OCI-LY7 (cell line): ENCODE measurements at regions not wholly inside any gene's neighbourhood (a gene's known extent, or its start where the extent isn't known, plus 50 kb on each side); places are given as distances from the start of the nearest gene placed in this dataset.

ENCODE experiments used
- BruUV-seq: library from RNA; stranded (reverse); fragments of 400-500 nt; replicated peaks from 2 replicates; lab custom pipeline; 2021; lab: Mats Ljungman, UMichigan
- CTCF ChIA-PET: fragments of 300-600 bp; sonication (Branson Sonifier 250); formaldehyde crosslinking; loops from one replicate; lab custom pipeline; 2022; ENCODE audit warnings: antibody characterized with exemption; ENCODE audit not compliant: unreplicated experiment; lab: Charles Lee
- POLR2A ChIA-PET: fragments of 300-600 bp; sonication (Branson Sonifier 250); formaldehyde crosslinking; loops from one replicate; lab custom pipeline; 2022; ENCODE audit warnings: antibody characterized with exemption; lab: Charles Lee
- DNase-seq: peaks from one replicate; pipeline ENCODE4 v3.0.0-alpha.2; 2015; ENCODE audit warnings: low spot score
- H2AFZ ChIP-seq: fragments of 200-600 bp; sonication (generic), shearing (Covaris generic); 2 replicates; pipeline ENCODE4 v1.6.1; 2014; ENCODE audit warnings: mild to moderate bottlenecking, antibody characterized with exemption, low read length, moderate library complexity
- H3K27ac ChIP-seq: fragments of 200-600 bp; sonication (generic); 2 replicates; pipeline ENCODE4 v1.5.1; 2014; ENCODE audit warnings: mixed run types, low read depth, mild to moderate bottlenecking, moderate library complexity, low read length, inconsistent platforms; ENCODE audit not compliant: poor library complexity, severe bottlenecking
- H3K36me3 ChIP-seq: fragments of 200-600 bp; sonication (generic); 2 replicates; pipeline ENCODE4 v1.6.1; 2014; ENCODE audit warnings: mild to moderate bottlenecking, antibody characterized with exemption, low read length, moderate library complexity, mixed read lengths; ENCODE audit not compliant: insufficient read depth
- H3K4me1 ChIP-seq: fragments of 200-600 bp; sonication (generic); 2 replicates; pipeline ENCODE4 v1.5.1; 2014; ENCODE audit warnings: mild to moderate bottlenecking, low read length; ENCODE audit not compliant: insufficient read depth, poor library complexity, severe bottlenecking
- H3K4me2 ChIP-seq: fragments of 200-600 bp; sonication (generic); 2 replicates; pipeline ENCODE4 v1.6.1; 2014; ENCODE audit warnings: mild to moderate bottlenecking, low read length
- H3K4me3 ChIP-seq: fragments of 200-600 bp; sonication (generic); 2 replicates; pipeline ENCODE4 v1.5.1; 2014; ENCODE audit warnings: mild to moderate bottlenecking, low read depth, low read length; ENCODE audit not compliant: poor library complexity, severe bottlenecking
- H3K79me2 ChIP-seq: fragments of 200-600 bp; sonication (generic); 2 replicates; pipeline ENCODE4 v1.6.1; 2016; ENCODE audit warnings: low read depth, mild to moderate bottlenecking, low read length, moderate library complexity, mixed read lengths; ENCODE audit not compliant: insufficient read depth
- H3K9me2 ChIP-seq: fragments of 200-600 bp; sonication (generic); 2 replicates; pipeline ENCODE4 v1.6.1; 2016; ENCODE audit warnings: mild to moderate bottlenecking, low read length, mixed read lengths; ENCODE audit not compliant: insufficient read depth
- H3K9me3 ChIP-seq: fragments of 200-600 bp; sonication (generic); 2 replicates; pipeline ENCODE4 v1.6.1; 2014; ENCODE audit warnings: mild to moderate bottlenecking, mixed run types, low read length, mixed read lengths
- H4K20me1 ChIP-seq: fragments of 200-600 bp; sonication (generic); 2 replicates; pipeline ENCODE4 v1.6.1; 2014; ENCODE audit warnings: mild to moderate bottlenecking, antibody characterized with exemption, low read length, moderate library complexity, mixed read lengths; ENCODE audit not compliant: insufficient read depth
- EZH2phosphoT487 ChIP-seq: fragments of 200-600 bp; sonication (generic); IDR thresholded peaks from 2 replicates; pipeline ENCODE4 v1.6.1; 2018; ENCODE audit warnings: low read depth, borderline replicate concordance, mild to moderate bottlenecking, mixed run types, antibody characterized with exemption, low read length, moderate library complexity, mixed read lengths
- intact Hi-C: fragments of 100-400 bp; cut with micrococcal nuclease; formaldehyde crosslinking; loops from one replicate; pipeline ENCODE4 v1.10.0; 2022; ENCODE audit not compliant: unreplicated experiment
- TF ChIP-seq, protein P1 (sequence below): fragments of 200-600 bp; sonication (generic); conservative IDR thresholded peaks from 2 replicates; pipeline ENCODE4 v1.5.1; 2014; ENCODE audit warnings: mild to moderate bottlenecking, antibody characterized with exemption, low read length, moderate library complexity, mixed read lengths

DNA sequence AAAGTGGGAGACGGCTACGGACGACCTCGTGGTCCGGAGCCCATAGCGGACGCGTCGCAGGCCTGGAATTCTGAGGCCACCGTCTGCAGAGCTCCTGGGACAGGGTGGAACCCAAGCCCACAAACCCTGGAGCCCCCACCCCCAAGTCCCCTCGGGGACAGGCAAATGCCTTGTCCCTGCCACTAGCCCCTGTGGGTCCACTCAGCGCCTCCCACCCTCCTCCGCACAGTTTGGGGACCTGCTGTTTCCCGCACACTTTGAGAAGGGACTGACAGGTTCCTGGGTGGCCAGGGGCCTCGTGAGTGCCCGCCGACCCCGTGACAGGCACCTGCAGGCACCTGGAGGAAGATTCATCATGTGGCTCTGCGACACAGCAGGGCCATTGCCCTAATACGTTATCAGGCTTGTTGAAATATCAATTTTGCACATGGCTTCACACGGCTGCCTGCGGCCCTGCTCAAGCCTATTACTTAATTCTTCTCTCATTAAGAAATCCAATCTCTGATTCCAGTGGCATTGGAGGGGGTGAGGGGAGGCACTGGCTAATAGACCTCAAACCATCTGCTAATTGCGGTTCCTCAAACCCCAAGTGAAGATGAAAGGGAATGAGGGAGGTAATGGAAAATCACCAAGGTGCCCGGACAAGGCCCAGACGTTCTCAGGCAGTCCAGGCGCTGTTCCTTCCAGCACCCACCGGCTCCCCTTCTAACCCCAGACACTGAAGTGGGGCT lies 672.5 kb downstream of the BRD1 start:
- ChIA-PET CTCF (no interaction called here), POLR2A (no interaction called here)
- TF ChIP-seq EZH2phosphoT487 = no peak
- intact Hi-C loops = no loop called here
- Histone ChIP-seq H2AFZ (no peak overlapping the region), H3K4me3 (no peak overlapping the region), H3K36me3 (no peaks in the 10 kb centered on the region), H3K9me3 (no peaks in the 10 kb centered on the region), H3K4me2 (no peak overlapping the region), H3K4me1 (no peaks in the 10 kb centered on the region), H3K79me2 (no peaks in the 10 kb centered on the region), H4K20me1 (no peaks in the 10 kb centered on the region), H3K9me2 (no peaks in the 10 kb centered on the region), H3K27ac (no peak overlapping the region)
- BruUV-seq = no TSS peak
- DNase-seq = no peak

DNA sequence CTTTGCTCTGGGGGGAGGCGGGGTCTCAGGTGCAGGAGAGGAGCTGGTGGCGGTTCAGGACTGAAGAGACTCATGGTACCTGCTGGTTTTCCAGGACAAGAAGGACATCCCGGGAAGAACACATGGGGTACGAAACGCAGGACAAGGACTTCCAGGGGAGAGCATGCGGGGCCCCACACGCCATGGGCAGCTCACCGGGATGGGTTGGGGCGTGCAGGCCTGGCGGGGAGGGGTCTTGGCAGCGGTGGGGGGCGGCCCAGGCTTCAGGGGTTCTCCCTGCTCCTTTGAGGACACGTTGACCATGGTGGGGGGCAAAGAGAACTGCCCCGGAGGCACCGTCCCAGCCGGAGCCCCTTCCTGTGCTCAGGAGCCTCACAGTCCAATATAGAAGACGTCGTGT lies 673.2 kb downstream of the BRD1 start:
- H3K4me1 ChIP-seq = no peaks in the 10 kb centered on the region
- no peak overlapping the region for H3K27ac ChIP-seq
- CTCF ChIA-PET = no interaction called here
- H3K4me2 ChIP-seq = no peak overlapping the region
- no peaks in the 10 kb centered on the region for H3K9me3 ChIP-seq
- H2AFZ ChIP-seq = no peak overlapping the region
- DNase-seq = no peak
- TF ChIP-seq, protein P1, sequence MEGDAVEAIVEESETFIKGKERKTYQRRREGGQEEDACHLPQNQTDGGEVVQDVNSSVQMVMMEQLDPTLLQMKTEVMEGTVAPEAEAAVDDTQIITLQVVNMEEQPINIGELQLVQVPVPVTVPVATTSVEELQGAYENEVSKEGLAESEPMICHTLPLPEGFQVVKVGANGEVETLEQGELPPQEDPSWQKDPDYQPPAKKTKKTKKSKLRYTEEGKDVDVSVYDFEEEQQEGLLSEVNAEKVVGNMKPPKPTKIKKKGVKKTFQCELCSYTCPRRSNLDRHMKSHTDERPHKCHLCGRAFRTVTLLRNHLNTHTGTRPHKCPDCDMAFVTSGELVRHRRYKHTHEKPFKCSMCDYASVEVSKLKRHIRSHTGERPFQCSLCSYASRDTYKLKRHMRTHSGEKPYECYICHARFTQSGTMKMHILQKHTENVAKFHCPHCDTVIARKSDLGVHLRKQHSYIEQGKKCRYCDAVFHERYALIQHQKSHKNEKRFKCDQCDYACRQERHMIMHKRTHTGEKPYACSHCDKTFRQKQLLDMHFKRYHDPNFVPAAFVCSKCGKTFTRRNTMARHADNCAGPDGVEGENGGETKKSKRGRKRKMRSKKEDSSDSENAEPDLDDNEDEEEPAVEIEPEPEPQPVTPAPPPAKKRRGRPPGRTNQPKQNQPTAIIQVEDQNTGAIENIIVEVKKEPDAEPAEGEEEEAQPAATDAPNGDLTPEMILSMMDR = no peak
- TF ChIP-seq EZH2phosphoT487 = no peak
- POLR2A ChIA-PET = no interaction called here
- H3K4me3 ChIP-seq = no peak overlapping the region
- no peaks in the 10 kb centered on the region for H3K9me2 ChIP-seq
- H4K20me1 ChIP-seq = no peaks in the 10 kb centered on the region
- H3K36me3 ChIP-seq = no peaks in the 10 kb centered on the region
- no peaks in the 10 kb centered on the region for H3K79me2 ChIP-seq
- intact Hi-C loops = no loop called here
- no TSS peak for BruUV-seq

DNA sequence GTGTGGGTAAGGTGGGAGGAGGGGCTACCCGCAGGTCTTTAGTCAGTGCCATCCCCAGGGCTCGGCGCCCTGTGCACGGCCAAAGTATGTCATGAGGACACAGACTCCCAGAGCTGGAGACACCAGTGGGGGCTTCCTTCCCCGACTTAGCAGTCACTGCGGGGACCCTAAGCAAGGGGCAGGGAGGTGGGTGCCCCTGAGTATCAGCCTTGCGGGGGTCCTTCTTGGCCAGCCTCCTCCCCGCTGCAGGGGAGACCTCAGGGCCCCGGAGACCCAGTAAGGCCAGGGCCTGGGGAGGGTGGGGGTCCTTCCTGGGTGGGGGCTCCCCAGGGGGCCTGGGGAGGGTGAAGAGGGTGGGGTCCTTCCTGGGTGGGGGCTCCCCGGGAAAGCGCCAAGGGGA lies 673.8 kb downstream of the BRD1 start:
- Histone ChIP-seq H3K4me1 (no peaks in the 10 kb centered on the region), H3K4me2 (no peak overlapping the region), H3K79me2 (no peaks in the 10 kb centered on the region), H3K9me3 (no peaks in the 10 kb centered on the region), H3K9me2 (no peaks in the 10 kb centered on the region), H4K20me1 (no peaks in the 10 kb centered on the region), H3K27ac (no peak overlapping the region), H3K4me3 (no peak overlapping the region), H2AFZ (no peak overlapping the region), H3K36me3 (no peaks in the 10 kb centered on the region)
- intact Hi-C loops = no loop called here
- TF ChIP-seq, protein P1 = no peak
- TF ChIP-seq EZH2phosphoT487 = no peak
- DNase-seq = no peak
- CTCF ChIA-PET = no interaction called here
- POLR2A ChIA-PET = no interaction called here
- no TSS peak for BruUV-seq
